Sigmoid colon (tissue), 6 donors: ENCODE measurements at regions not wholly inside any gene's neighbourhood (a gene's known extent, or its start where the extent isn't known, plus 50 kb on each side); places are given as distances from the start of the nearest gene placed in this dataset.

Experiments used
- DNase-seq: peaks from one replicate; pipeline ENCODE4 v3.0.0-alpha.2; 2019
- H3K27ac ChIP-seq, 4 donors: fragments of 200-600 bp; sonication (generic); one replicate each; pipeline ENCODE4 v1.5.1; 2016 to 2019; ENCODE audit warnings: mild to moderate bottlenecking in 1 of 4
- H3K27me3 ChIP-seq, 3 donors: fragments of 200-600 bp; sonication (generic); one replicate each; pipeline ENCODE4 v1.5.1; 2019; ENCODE audit warnings: mild to moderate bottlenecking in 1 of 3
- H3K36me3 ChIP-seq, 4 donors: fragments of 200-600 bp; sonication (generic); one replicate each; pipeline ENCODE4 v1.5.1; 2016 to 2019
- H3K4me1 ChIP-seq, 4 donors: fragments of 200-600 bp; sonication (generic); one replicate each; pipeline ENCODE4 v1.5.1; 2017 to 2019
- H3K4me3 ChIP-seq, 4 donors: fragments of 200-600 bp; sonication (generic); one replicate each; pipeline ENCODE4 v1.5.1; 2017 to 2019; ENCODE audit warnings: mild to moderate bottlenecking in 2 of 4, moderate library complexity in 1 of 4
- H3K9me3 ChIP-seq, 4 donors: fragments of 200-600 bp in 3 of 4; sonication (generic) in 3 of 4; one replicate each; pipeline versions ENCODE4 v1.5.1 to v1.6.1; 2013 to 2019
- EP300 ChIP-seq, 4 donors: sonication (generic); formaldehyde crosslinking; IDR thresholded peaks; one replicate each; pipeline ENCODE4 v1.6.1; 2017; ENCODE audit warnings: antibody characterized with exemption in 4 of 4
- POLR2A ChIP-seq, 2 donors: fragments of 450-650 bp; IDR thresholded peaks; one replicate each; pipeline ENCODE4 v1.6.1; 2016; ENCODE audit warnings: antibody characterized with exemption in 2 of 2, mild to moderate bottlenecking in 2 of 2, moderate library complexity in 2 of 2
- POLR2AphosphoS5 ChIP-seq, 4 donors: sonication (generic); formaldehyde crosslinking; IDR thresholded peaks; one replicate each; pipeline ENCODE4 v1.6.1; 2017; ENCODE audit warnings: antibody characterized with exemption in 4 of 4
- WGBS, 2 donors: extraction: QIAGEN DNeasy Blood & Tissue Kit; methylation state at CpG; one replicate each; pipeline ENCODE4 v1.1.7; 2013; 5-methylcytosine and 5-hydroxymethylcytosine counted together
- intact Hi-C: fragments of 100-400 bp; cut with DNase I; formaldehyde crosslinking; loops from one replicate; pipeline ENCODE4 v1.15.1; 2023
- TF ChIP-seq, protein P1 (sequence below), 4 experiments: fragments of 450-650 bp in 3 of 4; fragments of 200-600 bp in 1 of 4; IDR thresholded peaks; one replicate each; pipeline ENCODE4 v1.5.1; 2016 to 2019; ENCODE audit warnings: antibody characterized with exemption in 4 of 4, mild to moderate bottlenecking in 3 of 4, moderate library complexity in 2 of 4
- donor health status: healthy with polysubstance abuse.
- donor health status: healthy.

- no peaks in the 10 kb centered on the region for H3K27me3 ChIP-seq
- H3K4me3 ChIP-seq: no peak overlapping the region
- no peak for DNase-seq
- intact Hi-C loops: no loop called here
- H3K36me3 ChIP-seq: no peaks in the 10 kb centered on the region
- no peak for TF ChIP-seq EP300 (IDR thresholded peaks at IDR 0.05)
- WGBS, 2 donors: 84 to 90% methylated on average over 8 of the region's 8 CpGs
- no peak overlapping the region for H3K27ac ChIP-seq
- no peaks in the 10 kb centered on the region for H3K9me3 ChIP-seq
- peaks cover 0 to 9% (median 0%) of the 10 kb centered on the region in 4 donors for H3K4me1 ChIP-seq
Observed at GRCh38 chr4:24279469-24279868, 304.9 kb downstream of the DHX15 start.

DNA sequence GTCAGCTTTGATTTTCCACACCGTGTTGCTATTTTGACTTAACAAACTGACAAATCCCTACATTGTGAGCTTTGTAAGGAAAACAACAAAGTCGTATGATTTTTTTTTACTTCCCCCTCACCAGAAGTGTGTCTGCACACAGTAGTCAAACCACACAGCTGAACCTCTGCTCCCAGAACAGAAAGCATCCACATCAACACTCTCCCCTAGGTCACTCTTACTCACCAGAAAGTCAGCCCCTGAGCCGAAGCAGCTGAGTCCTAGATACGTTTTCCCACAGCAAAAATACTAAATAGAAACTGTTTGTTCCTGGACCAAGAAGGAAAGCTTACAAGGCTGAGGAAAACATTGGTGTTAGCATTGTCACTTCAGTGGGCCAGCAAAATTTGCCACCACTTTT lies 305.7 kb downstream of the DHX15 start:
- H3K9me3 ChIP-seq: no peaks in the 10 kb centered on the region
- DNase-seq: no peak
- H3K36me3 ChIP-seq: no peaks in the 10 kb centered on the region
- intact Hi-C loops: no loop called here
- no peak overlapping the region for H3K4me3 ChIP-seq
- no peaks in the 10 kb centered on the region for H3K27me3 ChIP-seq
- 67 to 79% methylated on average over 4 of the region's 4 CpGs for WGBS, 2 donors
- H3K27ac ChIP-seq: no peak overlapping the region
- H3K4me1 ChIP-seq: peaks cover 0 to 9% (median 0%) of the 10 kb centered on the region in 4 donors
- TF ChIP-seq, protein P1, sequence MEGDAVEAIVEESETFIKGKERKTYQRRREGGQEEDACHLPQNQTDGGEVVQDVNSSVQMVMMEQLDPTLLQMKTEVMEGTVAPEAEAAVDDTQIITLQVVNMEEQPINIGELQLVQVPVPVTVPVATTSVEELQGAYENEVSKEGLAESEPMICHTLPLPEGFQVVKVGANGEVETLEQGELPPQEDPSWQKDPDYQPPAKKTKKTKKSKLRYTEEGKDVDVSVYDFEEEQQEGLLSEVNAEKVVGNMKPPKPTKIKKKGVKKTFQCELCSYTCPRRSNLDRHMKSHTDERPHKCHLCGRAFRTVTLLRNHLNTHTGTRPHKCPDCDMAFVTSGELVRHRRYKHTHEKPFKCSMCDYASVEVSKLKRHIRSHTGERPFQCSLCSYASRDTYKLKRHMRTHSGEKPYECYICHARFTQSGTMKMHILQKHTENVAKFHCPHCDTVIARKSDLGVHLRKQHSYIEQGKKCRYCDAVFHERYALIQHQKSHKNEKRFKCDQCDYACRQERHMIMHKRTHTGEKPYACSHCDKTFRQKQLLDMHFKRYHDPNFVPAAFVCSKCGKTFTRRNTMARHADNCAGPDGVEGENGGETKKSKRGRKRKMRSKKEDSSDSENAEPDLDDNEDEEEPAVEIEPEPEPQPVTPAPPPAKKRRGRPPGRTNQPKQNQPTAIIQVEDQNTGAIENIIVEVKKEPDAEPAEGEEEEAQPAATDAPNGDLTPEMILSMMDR (IDR thresholded peaks at IDR 0.05): no peak
- no peak for TF ChIP-seq POLR2AphosphoS5 (IDR thresholded peaks at IDR 0.05)
- no peak for TF ChIP-seq POLR2A (IDR thresholded peaks at IDR 0.05)
- TF ChIP-seq EP300 (IDR thresholded peaks at IDR 0.05): no peak

GRCh38 chr4:24274381-24274941 lies 309.9 kb downstream of the DHX15 start:
- Histone ChIP-seq H3K4me3 (no peak overlapping the region), H3K27me3 (no peaks in the 10 kb centered on the region), H3K36me3 (no peaks in the 10 kb centered on the region), H3K27ac (no peak overlapping the region), H3K9me3 (no peaks in the 10 kb centered on the region), H3K4me1 (no peaks in the 10 kb centered on the region)
- no peak for TF ChIP-seq EP300 (IDR thresholded peaks at IDR 0.05)
- TF ChIP-seq, protein P1 (IDR thresholded peaks at IDR 0.05): no peak
- TF ChIP-seq POLR2A (IDR thresholded peaks at IDR 0.05): no peak
- no peak for TF ChIP-seq POLR2AphosphoS5 (IDR thresholded peaks at IDR 0.05)
- intact Hi-C loops: no loop called here
- 71 to 79% methylated on average over 3 of the region's 3 CpGs for WGBS, 2 donors
- no peak for DNase-seq

GRCh38 chr4:24273136-24273535 lies 311.2 kb downstream of the DHX15 start:
- H3K9me3 ChIP-seq: no peaks in the 10 kb centered on the region
- intact Hi-C loops: no loop called here
- WGBS, 2 donors: 84 to 85% methylated on average over 4 of the region's 4 CpGs
- DNase-seq: no peak
- no peaks in the 10 kb centered on the region for H3K36me3 ChIP-seq
- H3K27me3 ChIP-seq: no peaks in the 10 kb centered on the region
- no peaks in the 10 kb centered on the region for H3K4me1 ChIP-seq
- no peak overlapping the region for H3K27ac ChIP-seq
- no peak for TF ChIP-seq POLR2AphosphoS5 (IDR thresholded peaks at IDR 0.05)
- TF ChIP-seq, protein P1 (IDR thresholded peaks at IDR 0.05): no peak
- TF ChIP-seq POLR2A (IDR thresholded peaks at IDR 0.05): no peak
- no peak for TF ChIP-seq EP300 (IDR thresholded peaks at IDR 0.05)
- H3K4me3 ChIP-seq: no peak overlapping the region

- TF ChIP-seq POLR2A (IDR thresholded peaks at IDR 0.05) (no peak), POLR2AphosphoS5 (IDR thresholded peaks at IDR 0.05) (no peak), EP300 (IDR thresholded peaks at IDR 0.05) (no peak)
- TF ChIP-seq, protein P1 (IDR thresholded peaks at IDR 0.05): no peak
- H3K9me3 ChIP-seq: no peaks in the 10 kb centered on the region
- no peak overlapping the region for H3K27ac ChIP-seq
- WGBS, 2 donors: 85 to 88% methylated on average over 4 of the region's 4 CpGs
- no peak for DNase-seq
- no peaks in the 10 kb centered on the region for H3K4me1 ChIP-seq
- H3K27me3 ChIP-seq: no peaks in the 10 kb centered on the region
- H3K4me3 ChIP-seq: no peak overlapping the region
- no peaks in the 10 kb centered on the region for H3K36me3 ChIP-seq
- intact Hi-C loops: no loop called here
Observed at GRCh38 chr4:24266951-24267722, 317.2 kb downstream of the DHX15 start.
